HG03558 (cell line): ENCODE measurements at regions not wholly inside any gene's neighbourhood (a gene's known extent, or its start where the extent isn't known, plus 50 kb on each side); places are given as distances from the start of the nearest gene placed in this dataset.
"Not testable (repeated sequence)": the region's sequence is repeated elsewhere in the genome, so short reads cannot be mapped to it uniquely, and the experiment has no call there.

Experiments
- ATAC-seq: cut with Tn5 transposase; IDR thresholded peaks from one replicate; pipeline ENCODE4 v1.9.1; 2021; ENCODE audit warnings: moderate number of reproducible peaks; ENCODE audit not compliant: unreplicated experiment; ENCODE audit errors: extremely low read depth

GRCh38 chr5:163222982-163223381, 214.4 kb upstream of the CCNG1 start:
- ATAC-seq = no peak

- no peak for ATAC-seq
Measured at GRCh38 chr5:163244445-163244987, 192.9 kb upstream of the CCNG1 start.

DNA sequence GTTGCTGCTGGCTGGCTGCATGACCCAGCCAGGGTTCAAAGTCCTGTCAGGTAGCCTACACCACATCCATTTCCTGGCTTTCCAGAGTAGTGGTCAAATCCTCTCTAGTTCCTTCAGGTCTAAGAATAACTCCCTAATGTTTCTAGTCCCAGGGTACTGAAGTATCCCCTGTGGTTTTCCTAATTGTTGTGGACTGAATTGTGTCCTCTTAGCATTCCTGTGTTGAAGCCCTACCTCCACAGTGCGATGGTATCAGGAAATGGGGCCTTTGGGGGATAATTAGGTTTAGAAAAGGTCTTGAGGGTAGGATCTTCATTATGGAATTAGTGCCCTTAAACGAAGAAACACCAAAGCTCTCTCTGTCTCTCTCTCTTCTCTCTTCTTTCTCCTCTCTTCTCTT, 191.8 kb upstream of the CCNG1 start:
- ATAC-seq = no peak

DNA sequence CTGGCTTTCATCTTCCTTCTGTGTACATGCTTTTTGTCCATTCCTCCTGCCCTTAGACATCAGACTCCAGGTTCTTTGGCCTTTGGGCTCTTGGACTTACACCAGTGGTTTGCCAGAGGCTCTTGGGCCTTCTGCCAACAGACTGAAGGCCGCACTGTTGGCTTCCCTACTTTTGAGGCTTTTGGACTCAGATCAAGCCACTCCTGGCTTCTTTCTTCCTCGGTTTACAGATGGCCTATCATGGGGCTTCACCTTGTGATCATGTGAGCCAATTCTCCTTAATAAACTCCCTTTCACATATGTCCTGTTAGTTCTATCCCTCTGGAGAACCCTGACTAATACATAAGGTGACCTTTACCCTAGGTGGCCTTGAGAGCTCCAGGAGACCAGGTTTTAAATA, 189.1 kb upstream of the CCNG1 start:
- no peak for ATAC-seq

DNA sequence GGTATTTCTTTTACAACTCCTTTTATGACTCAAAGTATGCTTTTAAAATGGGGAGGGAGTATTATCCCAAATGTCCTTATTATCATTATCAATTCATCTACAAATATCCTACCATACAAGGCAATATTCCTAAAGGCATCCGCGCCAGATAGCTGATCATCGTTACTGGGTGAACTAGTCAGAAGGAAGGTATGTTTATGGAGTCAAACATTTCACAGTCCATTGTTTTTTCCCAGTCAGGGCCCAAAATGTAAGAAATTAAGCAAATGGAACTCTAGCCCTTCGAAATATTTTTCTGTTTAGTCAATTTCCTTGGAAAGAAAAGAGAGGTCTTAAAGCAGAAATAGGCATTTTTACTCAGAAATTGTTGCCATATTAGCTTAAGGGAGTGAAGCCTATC, 188.5 kb upstream of the CCNG1 start:
- no peak for ATAC-seq

GRCh38 chr5:163252950-163253349, 184.4 kb upstream of the CCNG1 start:
- ATAC-seq = no peak

DNA sequence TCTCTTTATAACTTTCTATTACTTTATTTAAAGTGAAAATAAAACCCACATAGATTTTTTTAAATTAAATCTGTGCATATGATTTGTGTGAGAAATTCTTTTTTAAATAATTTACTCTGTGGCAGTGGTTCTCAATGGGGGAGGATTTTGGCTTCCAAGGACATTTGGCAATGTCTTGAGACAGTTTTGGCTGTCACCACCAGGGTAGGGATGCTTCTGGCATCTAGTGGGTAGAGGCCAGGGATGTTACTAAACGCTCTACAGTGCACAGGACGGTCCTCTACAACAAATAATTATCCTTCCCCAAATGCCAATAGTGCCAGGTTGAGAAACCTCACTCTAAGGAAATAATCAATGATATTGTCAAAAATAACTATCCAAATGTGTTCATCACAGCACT, 177.9 kb upstream of the CCNG1 start:
- ATAC-seq = no peak

- no peak for ATAC-seq
Measured at GRCh38 chr5:163260471-163260870, 176.9 kb upstream of the CCNG1 start.

DNA sequence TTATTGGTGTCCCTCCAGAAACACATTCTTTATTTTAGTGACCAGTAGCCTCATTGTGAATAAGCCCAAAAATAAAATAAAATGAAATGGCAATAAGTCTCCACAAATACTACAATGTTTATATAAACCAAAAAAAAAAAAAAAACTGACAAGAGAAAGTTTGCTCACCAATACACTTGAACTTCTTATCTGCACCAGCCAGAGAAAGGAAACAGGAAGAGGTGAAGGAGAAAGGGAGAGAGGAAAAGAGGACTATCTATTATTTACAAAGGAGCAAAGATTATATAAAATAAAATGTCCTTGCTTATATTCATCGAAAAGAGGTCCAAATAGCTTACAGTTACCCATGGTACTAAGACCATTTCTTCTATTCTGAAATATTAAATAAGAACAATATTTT, 176.4 kb upstream of the CCNG1 start:
- ATAC-seq = no peak

- ATAC-seq = no peak
Measured at GRCh38 chr5:163261647-163262269, 175.6 kb upstream of the CCNG1 start.

DNA sequence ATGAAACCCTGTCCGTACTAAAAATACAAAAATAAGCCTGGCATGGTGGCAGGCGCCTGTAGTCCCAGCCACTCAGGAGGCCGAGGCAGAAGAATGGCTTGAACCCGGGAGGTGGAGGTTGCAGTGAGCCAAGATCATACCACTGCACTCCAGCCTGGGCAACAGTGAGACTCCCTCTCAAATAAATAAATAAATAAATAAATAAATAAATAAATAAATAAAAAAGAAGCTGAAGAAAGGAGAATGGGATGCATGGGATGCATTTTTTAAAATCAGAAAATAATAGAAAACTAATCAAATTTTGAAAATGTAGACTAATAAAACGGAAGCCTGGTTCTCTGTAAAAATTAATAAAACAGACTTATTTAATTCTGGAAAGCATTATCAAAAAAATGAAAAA, 171.1 kb upstream of the CCNG1 start:
- not testable (repeated sequence) for ATAC-seq

DNA sequence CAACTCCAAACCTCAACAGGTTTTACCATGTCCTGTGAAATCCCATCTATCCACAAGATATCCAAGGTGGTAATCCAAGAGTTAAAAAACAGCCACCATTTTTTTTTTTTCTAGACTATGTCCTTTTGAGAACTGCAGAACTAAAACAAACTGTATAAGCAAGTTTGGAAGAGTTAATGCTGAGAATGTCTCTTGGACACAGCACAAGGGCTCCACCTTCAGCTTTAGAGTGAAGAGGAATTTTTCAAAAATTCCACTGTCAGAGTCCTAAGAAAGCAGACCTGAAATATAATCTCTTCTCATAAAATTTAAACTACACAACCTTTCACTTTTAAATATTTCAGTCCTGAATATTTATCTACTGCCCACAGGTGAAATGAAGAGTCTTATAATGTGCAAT, 167.8 kb upstream of the CCNG1 start:
- no peak for ATAC-seq

- ATAC-seq = no peak
Measured at GRCh38 chr5:163276466-163276865, 160.9 kb upstream of the CCNG1 start.

DNA sequence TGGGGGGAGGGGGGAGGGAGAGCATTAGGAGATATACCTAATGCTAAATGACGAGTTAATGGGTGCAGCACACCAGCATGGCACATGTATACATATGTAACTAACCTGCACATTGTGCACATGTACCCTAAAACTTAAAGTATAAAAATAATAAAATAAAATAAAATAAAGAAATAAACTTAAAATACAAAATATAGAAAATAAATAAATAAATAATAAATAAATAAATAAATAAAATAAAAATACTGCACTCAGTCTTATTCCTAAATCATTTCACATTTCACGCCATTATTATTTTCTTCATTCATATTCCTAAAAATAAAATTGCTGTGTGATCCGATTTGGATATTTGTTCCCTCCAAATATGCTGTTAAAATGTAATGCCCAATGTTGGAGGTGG, 156.5 kb upstream of the CCNG1 start:
- not testable (repeated sequence) for ATAC-seq

- no peak for ATAC-seq
Measured at GRCh38 chr5:163281512-163281911, 155.9 kb upstream of the CCNG1 start.

GRCh38 chr5:163293836-163294235, 143.6 kb upstream of the CCNG1 start:
- ATAC-seq = no peak

- no peak for ATAC-seq
Measured at GRCh38 chr5:163303718-163304117, 133.7 kb upstream of the CCNG1 start.

DNA sequence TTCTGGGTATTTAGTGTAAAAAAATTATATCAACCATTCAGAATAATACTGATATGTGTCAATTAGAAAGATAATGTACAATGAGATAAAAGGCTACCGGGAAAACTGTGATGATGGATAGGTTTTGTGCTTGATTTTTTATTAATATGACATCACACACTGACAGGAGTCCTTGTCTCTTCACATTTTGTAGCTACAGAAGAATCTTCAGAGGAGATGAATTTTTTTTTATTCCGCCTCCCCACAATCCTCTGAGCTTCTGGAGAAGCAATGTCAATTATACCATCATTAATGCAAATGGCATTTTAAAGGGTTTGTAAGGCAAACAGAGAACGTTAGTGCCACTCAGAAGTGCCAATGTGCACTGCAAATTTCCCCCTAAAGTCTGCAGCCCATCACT, 131.7 kb upstream of the CCNG1 start:
- no peak for ATAC-seq

GRCh38 chr5:163306421-163306820, 131.0 kb upstream of the CCNG1 start:
- no peak for ATAC-seq

GRCh38 chr5:163309914-163310313, 127.5 kb upstream of the CCNG1 start:
- ATAC-seq = no peak

- ATAC-seq = no peak
Measured at GRCh38 chr5:163310997-163311396, 126.4 kb upstream of the CCNG1 start.

- ATAC-seq = no peak
Measured at GRCh38 chr5:163312598-163312997, 124.8 kb upstream of the CCNG1 start.
